AG04450 (cell line): ENCODE measurements at regions not wholly inside any gene's neighbourhood (a gene's known extent, or its start where the extent isn't known, plus 50 kb on each side); places are given as distances from the start of the nearest gene placed in this dataset.
"Not testable (repeated sequence)": the region's sequence is repeated elsewhere in the genome, so short reads cannot be mapped to it uniquely, and the experiment has no call there.

Experiments
- CTCF ChIA-PET: fragments of 300-600, 350-600 bp; formaldehyde crosslinking; extraction: SDS; loops from one replicate; lab custom pipeline; 2022; ENCODE audit warnings: antibody characterized with exemption, inconsistent platforms; lab: Charles Lee
- POLR2A ChIA-PET: fragments of 350-600 bp; formaldehyde crosslinking; extraction: SDS; loops from one replicate; lab custom pipeline; 2021; ENCODE audit warnings: antibody characterized with exemption, inconsistent platforms; lab: Yijun Ruan, JAX
- DNase-seq: peaks from one replicate; pipeline ENCODE4 v3.0.0-alpha.2; 2011; ENCODE audit warnings: low read depth, low spot score
- H3K27ac ChIP-seq: one replicate; pipeline ENCODE4 v1.5.1; 2012; ENCODE audit warnings: low read depth, low read length, control low read depth
- H3K27me3 ChIP-seq: one replicate; pipeline ENCODE4 v1.6.0; 2012; ENCODE audit warnings: low read length; ENCODE audit not compliant: control insufficient read depth, insufficient read depth
- H3K4me3 ChIP-seq: 2 replicates; pipeline ENCODE4 v1.5.1; 2011; ENCODE audit warnings: mild to moderate bottlenecking, low read depth, low read length, control low read depth
- H3K9me3 ChIP-seq: 2 replicates; pipeline ENCODE4 v1.5.1; 2012; ENCODE audit warnings: low read length; ENCODE audit not compliant: control insufficient read depth, insufficient read depth
- TF ChIP-seq, protein P1 (sequence below): IDR thresholded peaks from 2 replicates; pipeline ENCODE4 v1.5.1; 2011; ENCODE audit warnings: low read depth, low read length, control low read depth, inconsistent platforms

DNA sequence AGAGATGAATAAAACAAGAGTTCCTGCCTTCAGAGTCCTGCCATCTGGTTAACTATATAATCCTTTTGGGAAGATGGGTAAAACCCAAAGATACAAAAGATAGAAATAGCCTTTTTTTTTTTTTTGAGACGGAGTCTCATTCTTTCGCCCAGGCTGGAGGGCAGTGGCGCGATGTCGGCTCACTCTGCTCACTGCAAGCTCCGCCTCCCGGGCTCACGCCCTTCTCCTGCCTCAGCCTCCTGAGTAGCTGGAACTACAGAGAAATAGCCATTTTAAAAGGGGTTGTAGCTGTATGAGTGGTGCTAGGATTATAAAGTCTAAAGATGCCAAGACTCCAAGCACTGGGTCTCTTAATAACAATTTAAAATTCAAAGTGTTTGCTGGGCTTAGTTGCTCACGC is 97.2 kb downstream of the KDR start:
- POLR2A ChIA-PET = no interaction called here
- DNase-seq = no peak
- Histone ChIP-seq H3K9me3 (no peaks in the 10 kb centered on the region; the same call in 1 of the 2 replicates), H3K27ac (no peak overlapping the region), H3K4me3 (no peak overlapping the region), H3K27me3 (no peaks in the 10 kb centered on the region)
- CTCF ChIA-PET = interaction anchor here (0.6 to 0.8 kb wide), 2 partner anchors 57 to 1023 kb away, joined by 3 to 4 read pairs; no protein-coding TSS in a partner anchor
- TF ChIP-seq, protein P1, sequence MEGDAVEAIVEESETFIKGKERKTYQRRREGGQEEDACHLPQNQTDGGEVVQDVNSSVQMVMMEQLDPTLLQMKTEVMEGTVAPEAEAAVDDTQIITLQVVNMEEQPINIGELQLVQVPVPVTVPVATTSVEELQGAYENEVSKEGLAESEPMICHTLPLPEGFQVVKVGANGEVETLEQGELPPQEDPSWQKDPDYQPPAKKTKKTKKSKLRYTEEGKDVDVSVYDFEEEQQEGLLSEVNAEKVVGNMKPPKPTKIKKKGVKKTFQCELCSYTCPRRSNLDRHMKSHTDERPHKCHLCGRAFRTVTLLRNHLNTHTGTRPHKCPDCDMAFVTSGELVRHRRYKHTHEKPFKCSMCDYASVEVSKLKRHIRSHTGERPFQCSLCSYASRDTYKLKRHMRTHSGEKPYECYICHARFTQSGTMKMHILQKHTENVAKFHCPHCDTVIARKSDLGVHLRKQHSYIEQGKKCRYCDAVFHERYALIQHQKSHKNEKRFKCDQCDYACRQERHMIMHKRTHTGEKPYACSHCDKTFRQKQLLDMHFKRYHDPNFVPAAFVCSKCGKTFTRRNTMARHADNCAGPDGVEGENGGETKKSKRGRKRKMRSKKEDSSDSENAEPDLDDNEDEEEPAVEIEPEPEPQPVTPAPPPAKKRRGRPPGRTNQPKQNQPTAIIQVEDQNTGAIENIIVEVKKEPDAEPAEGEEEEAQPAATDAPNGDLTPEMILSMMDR = no peak

DNA sequence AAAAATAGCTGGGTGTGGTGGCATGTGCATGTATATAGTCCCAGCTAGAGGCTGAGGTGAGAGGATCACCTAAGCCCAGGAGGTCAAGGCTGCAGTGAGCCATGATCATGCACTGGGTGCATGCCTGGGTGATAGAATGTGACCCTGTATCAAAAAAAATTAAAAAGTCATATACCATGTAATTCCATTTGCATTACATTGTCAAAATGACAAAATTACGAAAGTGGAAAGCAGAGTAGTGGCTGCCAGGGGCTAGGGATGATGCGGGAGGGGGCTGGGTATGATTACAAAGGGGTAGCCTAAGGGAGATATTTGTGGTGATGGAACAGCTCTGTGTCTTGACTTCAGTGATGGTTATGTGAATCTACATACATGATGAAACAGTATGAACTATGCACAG is 97.8 kb downstream of the KDR start:
- H3K27ac ChIP-seq = no peak overlapping the region
- H3K9me3 ChIP-seq = no peaks in the 10 kb centered on the region; the same call in 1 of the 2 replicates
- POLR2A ChIA-PET = no interaction called here

DNA sequence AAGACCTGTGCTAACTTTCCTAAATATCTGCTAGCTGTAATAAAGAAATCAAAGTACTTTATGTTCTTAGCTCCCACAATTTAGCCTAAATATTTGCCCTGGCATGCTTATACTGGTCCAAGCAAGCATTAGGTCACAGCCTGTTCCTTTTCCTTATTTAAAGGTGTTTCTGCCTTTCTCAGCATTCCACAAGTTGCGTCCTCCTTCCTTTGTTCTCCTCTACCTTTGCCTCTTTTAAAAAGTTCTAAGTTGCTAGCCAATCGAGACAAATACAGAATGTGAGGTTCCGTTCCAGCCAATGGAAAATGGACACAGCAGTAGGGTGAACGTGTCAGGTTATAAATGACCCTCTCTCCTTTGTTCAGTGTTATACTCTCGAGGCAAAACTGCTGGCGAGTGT is 99.9 kb downstream of the KDR start:
- H3K27me3 ChIP-seq, CTCF ChIA-PET, H3K9me3 ChIP-seq, H3K4me3 ChIP-seq, H3K27ac ChIP-seq, POLR2A ChIA-PET, DNase-seq: not testable (repeated sequence)

More for the DNA sequence above, 97.8 kb downstream of the KDR start:
- no peak for DNase-seq
- H3K4me3 ChIP-seq = no peak overlapping the region
- CTCF ChIA-PET = no interaction called here
- no peaks in the 10 kb centered on the region for H3K27me3 ChIP-seq
- TF ChIP-seq, protein P1 = no peak

DNA sequence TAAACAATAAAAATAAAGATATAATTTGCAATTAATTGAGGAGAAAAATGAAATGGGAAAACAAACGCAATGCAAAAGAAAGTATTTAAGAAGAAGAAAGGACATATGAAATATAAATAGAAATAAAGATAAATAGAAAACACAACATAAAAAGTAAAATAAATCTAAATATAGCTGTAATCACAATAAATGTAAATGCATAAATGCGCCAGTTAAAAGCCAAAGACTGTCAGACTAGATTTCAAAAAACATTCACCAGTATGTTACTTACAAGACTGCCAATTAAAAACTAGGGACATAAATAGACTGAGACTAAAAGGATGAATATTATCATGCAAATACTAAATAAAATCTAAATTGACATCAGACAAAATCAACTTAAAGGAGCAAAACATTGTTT is 102.4 kb downstream of the KDR start:
- no peaks in the 10 kb centered on the region for H3K27me3 ChIP-seq
- no peak overlapping the region for H3K4me3 ChIP-seq
- ChIA-PET CTCF (no interaction called here), POLR2A (no interaction called here)
- no peak for DNase-seq
- TF ChIP-seq, protein P1 = no peak
- no peak overlapping the region for H3K27ac ChIP-seq
- no peaks in the 10 kb centered on the region; the same call in 1 of the 2 replicates for H3K9me3 ChIP-seq

DNA sequence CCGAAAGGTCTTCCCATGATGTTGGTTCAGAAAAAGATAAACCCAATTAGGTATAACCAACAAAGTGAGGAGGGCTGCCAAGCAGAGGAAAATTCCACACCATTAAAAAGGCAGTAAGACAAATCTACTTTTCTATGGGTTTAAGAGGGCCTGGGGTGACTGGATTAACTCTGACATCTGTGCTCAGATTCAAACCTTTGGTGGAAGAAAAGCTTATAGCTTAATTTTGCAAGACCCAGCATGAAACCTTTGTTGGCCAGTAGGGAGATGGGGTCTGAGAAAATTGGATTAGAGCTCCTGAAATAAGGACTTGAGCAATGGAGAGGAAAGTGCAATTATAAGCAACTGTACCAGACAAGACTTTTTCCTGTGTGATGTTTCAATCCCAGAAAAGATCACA is 104.2 kb downstream of the KDR start:
- Histone ChIP-seq H3K27me3 (no peaks in the 10 kb centered on the region), H3K9me3 (no peaks in the 10 kb centered on the region), H3K27ac (no peak overlapping the region), H3K4me3 (no peak overlapping the region)
- TF ChIP-seq, protein P1 = no peak
- ChIA-PET POLR2A (no interaction called here), CTCF (interaction anchor here (1.0 kb wide), 1 partner anchor 300 kb away, joined by 3 read pairs; no protein-coding TSS in a partner anchor)
- no peak for DNase-seq
